ENCODE measurements at regions not wholly inside any gene's neighbourhood (a gene's known extent, or its start where the extent isn't known, plus 50 kb on each side); places are given as distances from the start of the nearest gene placed in this dataset.

DNA sequence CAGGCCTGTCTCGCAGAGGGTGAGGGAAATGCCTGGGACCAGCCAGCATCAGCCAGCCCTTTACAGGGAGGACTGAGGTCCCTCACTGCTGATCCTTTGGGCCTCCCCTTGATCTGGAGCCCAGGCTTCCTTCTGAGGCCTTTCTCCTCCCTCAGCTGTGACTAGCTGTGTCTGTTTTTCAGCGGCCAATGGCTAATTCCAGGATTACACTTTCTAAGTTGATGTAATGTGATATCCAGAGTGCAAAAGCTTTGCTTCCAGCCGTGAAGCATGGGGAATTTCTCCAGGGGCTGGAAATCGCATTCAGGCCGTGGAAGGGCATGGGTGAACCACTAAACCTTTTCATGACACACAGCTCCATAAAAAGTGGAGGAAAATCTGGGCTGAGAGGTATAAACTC lies 157.6 kb downstream of the SHQ1 start:
- no peak overlapping the region for H3K4me3 ChIP-seq
- no peaks in the 10 kb centered on the region for H3K4me1 ChIP-seq
- H3K36me3 ChIP-seq, result no peaks in the 10 kb centered on the region
- no peaks in the 10 kb centered on the region for H3K27me3 ChIP-seq (ENCODE audit: low read depth)
- no peaks in the 10 kb centered on the region for H3K9me3 ChIP-seq
- no peak overlapping the region for H3K27ac ChIP-seq
- ATAC-seq (no peak), DNase-seq (no peak)
- no peak for TF ChIP-seq CTCF (IDR thresholded peaks at IDR 0.05)
- intact Hi-C loops (cut with DNase I), result no loop called here

DNA sequence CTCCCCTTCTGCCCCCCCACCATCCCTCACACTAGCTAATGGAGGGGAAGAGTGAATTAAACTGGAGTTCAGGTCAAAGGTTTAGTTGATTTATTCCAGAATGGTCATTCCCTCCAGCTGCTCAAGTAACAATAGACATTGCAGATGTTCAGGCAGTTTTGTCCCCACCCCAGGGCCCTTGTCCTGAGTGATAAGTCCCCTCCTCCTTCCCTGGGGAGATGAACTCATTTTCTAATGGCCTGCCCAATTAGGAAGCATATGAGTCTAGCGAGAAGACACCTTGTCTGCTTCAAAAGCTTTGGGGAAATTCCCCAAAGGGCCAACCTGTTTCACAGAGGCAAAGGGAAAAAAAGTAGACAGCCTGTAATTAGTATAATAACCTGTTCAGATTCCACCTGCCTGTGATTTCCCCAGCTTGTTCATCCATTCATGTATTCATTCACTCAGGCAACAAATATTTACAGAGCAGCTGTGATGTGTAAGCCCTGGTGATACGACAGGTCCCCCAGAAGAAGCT lies 165.3 kb downstream of the SHQ1 start:
- Histone ChIP-seq H3K9me3 (no peaks in the 10 kb centered on the region), H3K27me3 (ENCODE audit: low read depth) (no peaks in the 10 kb centered on the region), H3K27ac (no peak overlapping the region), H3K4me3 (no peak overlapping the region), H3K36me3 (no peaks in the 10 kb centered on the region), H3K4me1 (no peaks in the 10 kb centered on the region)
- ATAC-seq, result no peak
- intact Hi-C loops (cut with DNase I), result no loop called here
- no peak for TF ChIP-seq CTCF (IDR thresholded peaks at IDR 0.05)
- no peak for DNase-seq

DNA sequence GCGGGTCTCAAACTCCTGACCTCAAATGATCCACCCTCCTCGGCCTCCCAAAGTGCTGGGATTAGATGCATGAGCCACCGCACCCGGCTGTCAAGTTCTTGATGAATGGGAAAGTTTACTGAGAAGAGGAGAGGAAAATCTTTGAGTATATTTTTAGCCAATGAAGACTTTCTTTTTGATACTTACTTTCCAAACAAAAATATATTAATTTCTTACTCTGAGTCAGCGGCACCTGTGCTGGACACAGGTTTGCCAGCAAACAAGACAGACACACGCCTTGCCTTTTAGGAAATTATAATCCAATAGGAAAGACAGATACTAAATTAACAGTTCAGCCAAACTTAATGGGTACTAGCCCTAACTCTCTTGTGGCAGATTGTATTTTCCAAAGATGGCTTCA lies 166.6 kb downstream of the SHQ1 start:
- no peaks in the 10 kb centered on the region for H3K9me3 ChIP-seq
- H3K4me1 ChIP-seq, result no peaks in the 10 kb centered on the region
- TF ChIP-seq CTCF (IDR thresholded peaks at IDR 0.05), result no peak
- ATAC-seq (no peak), DNase-seq (no peak)
- H3K27ac ChIP-seq, result no peak overlapping the region
- H3K36me3 ChIP-seq, result no peaks in the 10 kb centered on the region
- no peaks in the 10 kb centered on the region for H3K27me3 ChIP-seq (ENCODE audit: low read depth)
- intact Hi-C loops (cut with DNase I), result no loop called here
- H3K4me3 ChIP-seq, result no peak overlapping the region

- no peaks in the 10 kb centered on the region for H3K9me3 ChIP-seq
- no peak for DNase-seq
- H3K4me1 ChIP-seq, result no peaks in the 10 kb centered on the region
- ATAC-seq, result no peak
- H3K4me3 ChIP-seq, result no peak overlapping the region
- no peak overlapping the region for H3K27ac ChIP-seq
- no peaks in the 10 kb centered on the region for H3K36me3 ChIP-seq
- TF ChIP-seq CTCF (IDR thresholded peaks at IDR 0.05), result no peak
- intact Hi-C loops (cut with DNase I), result no loop called here
- H3K27me3 ChIP-seq (ENCODE audit: low read depth), result no peaks in the 10 kb centered on the region
Measured at GRCh38 chr3:72680766-72681165, 167.5 kb downstream of the SHQ1 start.

DNA sequence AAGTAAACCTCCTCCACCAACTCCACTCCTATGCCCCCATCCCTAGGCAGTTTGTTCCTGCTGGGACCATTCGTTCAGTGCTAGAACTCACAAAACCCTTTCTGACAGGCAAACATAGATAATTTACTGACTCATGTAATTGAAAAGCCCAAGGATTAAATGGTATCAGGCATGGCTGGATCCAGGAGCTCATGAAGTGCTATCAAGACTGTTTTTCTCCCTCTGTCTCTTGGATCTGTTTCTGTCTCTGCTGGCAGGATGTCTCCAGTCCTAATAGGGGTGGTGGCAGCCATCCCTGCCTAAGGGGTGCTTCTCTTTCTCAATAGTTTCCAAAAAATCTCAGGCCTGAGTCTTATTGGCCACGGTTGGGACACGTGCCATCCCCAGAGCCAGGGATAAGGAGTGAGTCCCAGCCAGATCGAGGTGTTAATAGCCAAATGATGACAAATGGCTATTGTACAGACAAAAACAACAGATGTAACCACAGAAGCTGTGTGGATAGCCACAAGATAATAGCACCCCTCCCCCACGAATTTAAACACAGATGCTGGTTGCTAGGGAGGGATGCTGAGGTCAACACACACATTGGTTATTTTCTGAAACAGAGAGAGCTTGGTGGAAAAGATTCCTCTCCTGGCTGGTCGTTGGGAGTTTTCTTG lies 168.6 kb downstream of the SHQ1 start:
- no peak for DNase-seq
- TF ChIP-seq CTCF (IDR thresholded peaks at IDR 0.05), result no peak
- no peaks in the 10 kb centered on the region for H3K9me3 ChIP-seq
- H3K4me3 ChIP-seq, result no peak overlapping the region
- H3K36me3 ChIP-seq, result no peaks in the 10 kb centered on the region
- no peaks in the 10 kb centered on the region for H3K4me1 ChIP-seq
- no peak overlapping the region for H3K27ac ChIP-seq
- no peaks in the 10 kb centered on the region for H3K27me3 ChIP-seq (ENCODE audit: low read depth)
- intact Hi-C loops (cut with DNase I), result no loop called here
- no peak for ATAC-seq
